H1 (cell line): ENCODE measurements at regions not wholly inside any gene's neighbourhood (a gene's known extent, or its start where the extent isn't known, plus 50 kb on each side); places are given as distances from the start of the nearest gene placed in this dataset.

Experiments
- CHD2 ChIP-seq: IDR thresholded peaks from 2 replicates; pipeline ENCODE4 v1.6.1; 2012; ENCODE audit warnings: low read length, improper control_type of control experiment
- CREB1 ChIP-seq: IDR thresholded peaks from 2 replicates; pipeline ENCODE4 v1.6.1; 2012; ENCODE audit warnings: inconsistent platforms
- EZH2 ChIP-seq: fragments of 200-600 bp; sonication (generic); IDR thresholded peaks from 2 replicates; pipeline ENCODE4 v1.7.1; 2012; ENCODE audit warnings: low read depth, mild to moderate bottlenecking, moderate library complexity, low read length, inconsistent platforms; ENCODE audit not compliant: severe bottlenecking
- MAX ChIP-seq: IDR thresholded peaks from 2 replicates; pipeline ENCODE4 v1.6.1; 2012; ENCODE audit warnings: inconsistent platforms
- POLR2A ChIP-seq, 2 experiments: IDR thresholded peaks; 1 replicate in 1 of 2; 2 replicates in 1 of 2; pipeline ENCODE4 v1.6.1; 2011; ENCODE audit warnings: low read depth in 2 of 2, low read length in 2 of 2, mild to moderate bottlenecking in 2 of 2; ENCODE audit errors: control extremely low read depth in 1 of 2
- POLR2AphosphoS5 ChIP-seq: IDR thresholded peaks from 2 replicates; pipeline ENCODE4 v1.6.1; 2011; ENCODE audit warnings: low read depth, low read length
- RFX5 ChIP-seq: IDR thresholded peaks from 2 replicates; pipeline ENCODE4 v1.6.1; 2011; ENCODE audit warnings: low read depth, low read length, improper control_type of control experiment, borderline replicate concordance
- RNF2 ChIP-seq: fragments of 200-900, 300-1000 bp; sonication (generic); IDR thresholded peaks from 2 replicates; pipeline ENCODE4 v1.7.1; 2016; ENCODE audit warnings: borderline replicate concordance, low read depth, mild to moderate bottlenecking, antibody characterized with exemption, low read length; ENCODE audit not compliant: poor library complexity, severe bottlenecking; ENCODE audit errors: missing control alignments
- USF2 ChIP-seq: IDR thresholded peaks from 2 replicates; pipeline ENCODE4 v1.6.1; 2011; ENCODE audit warnings: low read length, improper control_type of control experiment
- YY1 ChIP-seq: IDR thresholded peaks from 2 replicates; pipeline ENCODE4 v1.6.1; 2011; ENCODE audit warnings: low read depth, mild to moderate bottlenecking, low read length
- TF ChIP-seq, protein P1 (sequence below), 3 experiments: IDR thresholded peaks; 1 replicate in 2 of 3; 2 replicates in 1 of 3; pipeline versions ENCODE4 v1.5.1 to v1.6.1; 2011; ENCODE audit warnings: low read length in 3 of 3, mild to moderate bottlenecking in 3 of 3, inconsistent platforms in 2 of 3, low read depth in 1 of 3, moderate library complexity in 1 of 3; ENCODE audit not compliant: insufficient read depth in 1 of 3; ENCODE audit errors: control extremely low read depth in 1 of 3

DNA sequence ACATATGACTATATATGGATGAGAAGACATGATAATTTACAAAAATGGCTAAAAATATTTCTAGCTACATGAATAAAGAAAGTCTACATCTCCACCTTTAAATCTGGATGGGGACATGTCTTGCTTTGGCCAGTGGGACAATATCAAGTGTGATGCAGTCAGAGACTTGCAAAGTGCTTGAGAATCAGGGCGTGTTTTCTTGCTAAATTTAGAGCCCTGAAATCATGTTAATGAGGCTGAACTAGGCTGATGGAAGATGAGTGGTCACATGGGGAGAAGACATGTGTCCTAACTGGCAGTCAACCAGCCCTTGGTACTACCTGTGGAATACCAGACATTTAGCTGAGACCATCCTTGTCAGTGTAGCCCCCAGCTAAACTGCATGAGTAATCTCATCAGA, 278.5 kb upstream of the RGPD4 start:
- TF ChIP-seq, protein P1, sequence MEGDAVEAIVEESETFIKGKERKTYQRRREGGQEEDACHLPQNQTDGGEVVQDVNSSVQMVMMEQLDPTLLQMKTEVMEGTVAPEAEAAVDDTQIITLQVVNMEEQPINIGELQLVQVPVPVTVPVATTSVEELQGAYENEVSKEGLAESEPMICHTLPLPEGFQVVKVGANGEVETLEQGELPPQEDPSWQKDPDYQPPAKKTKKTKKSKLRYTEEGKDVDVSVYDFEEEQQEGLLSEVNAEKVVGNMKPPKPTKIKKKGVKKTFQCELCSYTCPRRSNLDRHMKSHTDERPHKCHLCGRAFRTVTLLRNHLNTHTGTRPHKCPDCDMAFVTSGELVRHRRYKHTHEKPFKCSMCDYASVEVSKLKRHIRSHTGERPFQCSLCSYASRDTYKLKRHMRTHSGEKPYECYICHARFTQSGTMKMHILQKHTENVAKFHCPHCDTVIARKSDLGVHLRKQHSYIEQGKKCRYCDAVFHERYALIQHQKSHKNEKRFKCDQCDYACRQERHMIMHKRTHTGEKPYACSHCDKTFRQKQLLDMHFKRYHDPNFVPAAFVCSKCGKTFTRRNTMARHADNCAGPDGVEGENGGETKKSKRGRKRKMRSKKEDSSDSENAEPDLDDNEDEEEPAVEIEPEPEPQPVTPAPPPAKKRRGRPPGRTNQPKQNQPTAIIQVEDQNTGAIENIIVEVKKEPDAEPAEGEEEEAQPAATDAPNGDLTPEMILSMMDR (IDR thresholded peaks at IDR 0.05; ENCODE audit: control extremely low read depth in 1 of 3, insufficient read depth in 1 of 3, low read depth in 1 of 3, low read length in 3 of 3) = no peak
- no peak for TF ChIP-seq POLR2A (IDR thresholded peaks at IDR 0.05; ENCODE audit: control extremely low read depth in 1 of 2, low read depth in 2 of 2, low read length in 2 of 2)
- TF ChIP-seq MAX = no peak
- no peak for TF ChIP-seq RNF2
- TF ChIP-seq USF2 = no peak
- no peak for TF ChIP-seq EZH2
- no peak for TF ChIP-seq CHD2
- TF ChIP-seq POLR2AphosphoS5 = no peak
- TF ChIP-seq RFX5 = no peak
- no peak for TF ChIP-seq YY1
- no peak for TF ChIP-seq CREB1
